HG03135 (cell line): ENCODE measurements at regions not wholly inside any gene's neighbourhood (a gene's known extent, or its start where the extent isn't known, plus 50 kb on each side); places are given as distances from the start of the nearest gene placed in this dataset.
"Not testable (repeated sequence)": the region's sequence is repeated elsewhere in the genome, so short reads cannot be mapped to it uniquely, and the experiment has no call there.

Experiments
- ATAC-seq: cut with Tn5 transposase; IDR thresholded peaks from one replicate; pipeline ENCODE4 v1.9.1; 2021; ENCODE audit warnings: mild to moderate bottlenecking, moderate library complexity; ENCODE audit not compliant: unreplicated experiment

DNA sequence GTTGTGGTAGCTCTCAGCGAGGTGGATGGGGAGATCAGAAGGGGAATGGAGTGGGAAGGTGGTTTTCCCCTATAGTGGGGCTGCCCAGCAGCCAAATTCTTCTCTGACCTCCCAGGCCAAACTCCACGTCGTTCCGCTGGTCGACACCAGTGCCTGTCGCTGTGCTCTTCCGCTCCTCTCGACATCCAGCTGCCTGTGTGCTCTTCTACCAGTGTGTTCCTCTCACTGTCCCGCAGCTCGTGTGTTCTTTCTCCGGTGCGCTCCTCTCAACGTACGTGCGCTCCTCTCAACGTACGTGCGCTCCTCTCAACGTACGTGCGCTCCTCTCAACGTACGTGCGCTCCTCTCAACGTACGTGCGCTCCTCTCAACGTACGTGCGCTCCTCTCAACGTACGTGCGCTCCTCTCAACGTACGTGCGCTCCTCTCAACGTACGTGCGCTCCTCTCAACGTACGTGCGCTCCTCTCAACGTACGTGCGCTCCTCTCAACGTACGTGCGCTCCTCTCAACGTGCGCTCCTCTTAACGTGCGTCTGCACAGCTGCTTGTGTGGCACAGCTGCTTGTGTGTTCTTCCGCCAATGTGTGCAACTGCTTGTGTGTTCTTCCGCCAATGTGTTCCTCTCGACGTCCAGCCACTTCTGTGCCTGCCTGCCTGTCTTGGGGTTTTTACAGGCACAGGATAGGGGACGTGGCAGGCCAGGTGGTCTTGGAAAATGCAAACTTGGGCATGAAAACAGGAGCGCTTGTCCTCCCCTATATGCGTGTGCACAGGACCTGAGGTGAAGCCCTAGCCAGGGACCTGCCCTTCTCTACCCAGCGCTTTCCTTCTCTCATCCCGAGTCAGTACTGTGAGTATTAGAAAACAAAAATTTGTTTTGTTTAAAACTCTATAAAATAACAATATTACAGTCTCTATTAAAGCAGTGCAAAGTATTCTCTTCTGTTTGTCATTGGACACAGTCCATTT, 991.1 kb downstream of the GBE1 start:
- no peak for ATAC-seq

DNA sequence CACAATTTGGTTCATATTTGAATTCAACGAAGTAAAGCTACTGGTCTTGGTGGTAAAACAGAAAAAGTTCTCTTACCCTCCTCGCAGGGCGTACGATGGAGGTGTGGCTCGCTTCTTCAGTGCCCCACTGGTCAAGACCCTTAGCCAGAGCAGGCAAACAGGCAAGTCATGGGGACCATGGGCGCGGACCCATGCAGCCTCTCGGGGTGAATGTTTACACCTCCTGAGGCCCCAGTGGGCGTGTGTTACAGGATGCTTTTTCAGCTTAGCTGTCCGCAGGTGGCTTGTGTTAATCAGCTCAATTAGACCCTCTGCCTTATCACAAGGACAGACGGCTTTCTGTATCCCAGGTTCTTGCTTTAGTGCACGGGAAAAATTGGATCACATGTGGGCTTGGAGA, 991.8 kb downstream of the GBE1 start:
- no peak for ATAC-seq

DNA sequence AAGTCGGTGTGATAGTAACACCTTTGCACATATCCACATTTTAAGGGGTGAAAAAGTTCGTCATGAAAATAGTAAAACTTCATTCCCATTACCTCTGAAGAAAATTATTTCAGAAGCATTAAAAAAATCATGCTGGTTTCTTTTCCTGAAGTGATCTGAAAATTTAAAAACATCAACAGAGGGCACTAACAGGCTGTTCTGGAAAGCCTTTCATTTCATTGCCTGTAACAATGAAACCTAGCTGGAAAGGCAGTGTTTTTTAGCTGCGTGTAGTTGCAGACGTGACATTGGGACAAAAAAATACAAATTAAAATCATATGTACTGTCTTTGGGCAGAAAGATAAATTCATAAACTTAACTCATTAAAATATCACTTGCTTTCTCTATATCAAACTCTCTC, 993.8 kb downstream of the GBE1 start:
- no peak for ATAC-seq

DNA sequence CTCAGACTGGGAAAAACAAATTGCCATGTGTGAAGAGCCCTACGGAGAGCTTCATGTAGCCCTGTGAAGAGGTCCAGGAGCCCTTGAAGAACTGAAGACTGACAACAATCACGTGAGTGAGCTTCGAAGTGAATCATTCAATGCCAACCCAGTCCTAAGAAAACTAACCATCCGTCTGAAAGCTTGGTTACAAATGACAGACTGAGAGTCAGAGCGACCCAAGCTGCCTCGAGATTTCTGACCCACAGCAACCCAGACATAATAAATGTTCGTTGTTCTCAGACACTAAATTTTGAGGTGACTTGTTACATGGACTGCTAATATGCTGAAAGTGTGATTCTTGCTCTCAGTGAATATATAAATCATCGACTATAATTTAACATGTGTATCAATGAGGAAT, 987.2 kb upstream of the ROBO1 start:
- no peak for ATAC-seq

DNA sequence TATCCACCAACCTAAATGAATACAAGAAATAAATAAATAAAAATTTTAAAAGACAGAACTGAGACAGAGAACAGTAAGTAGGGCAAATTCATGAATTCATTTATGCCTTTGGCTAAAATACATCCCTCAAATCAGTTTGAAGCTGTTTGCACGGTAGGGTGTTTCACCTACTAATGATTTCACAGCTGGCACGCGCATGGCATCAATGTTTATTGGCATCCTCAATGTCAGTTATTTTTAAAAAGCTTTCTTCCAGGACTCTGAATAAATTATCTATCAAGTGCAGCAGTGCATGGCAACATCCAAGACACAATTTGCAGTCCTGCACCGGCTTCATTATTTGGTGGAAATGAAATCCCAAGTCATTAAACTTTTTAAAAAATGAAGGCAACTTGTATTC, 985.2 kb upstream of the ROBO1 start:
- no peak for ATAC-seq

DNA sequence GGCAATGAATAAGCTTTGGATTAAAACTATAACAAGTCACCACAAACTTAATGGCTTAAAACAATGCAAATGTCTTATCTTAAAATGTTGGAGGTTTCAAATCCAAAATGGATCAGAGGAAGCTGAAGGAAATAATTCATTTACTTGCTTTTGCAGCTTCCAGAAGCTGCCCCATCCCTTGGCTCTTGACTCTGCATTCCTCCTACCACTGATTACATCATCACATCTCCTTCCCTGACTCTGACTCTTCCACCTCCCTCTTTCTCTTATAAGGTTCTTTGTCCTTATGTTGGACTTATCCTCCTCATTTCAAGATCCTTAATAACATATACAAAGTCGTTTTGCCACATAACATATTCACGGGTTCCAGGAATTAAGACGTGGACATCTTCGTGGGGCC, 982.8 kb upstream of the ROBO1 start:
- ATAC-seq: no peak

DNA sequence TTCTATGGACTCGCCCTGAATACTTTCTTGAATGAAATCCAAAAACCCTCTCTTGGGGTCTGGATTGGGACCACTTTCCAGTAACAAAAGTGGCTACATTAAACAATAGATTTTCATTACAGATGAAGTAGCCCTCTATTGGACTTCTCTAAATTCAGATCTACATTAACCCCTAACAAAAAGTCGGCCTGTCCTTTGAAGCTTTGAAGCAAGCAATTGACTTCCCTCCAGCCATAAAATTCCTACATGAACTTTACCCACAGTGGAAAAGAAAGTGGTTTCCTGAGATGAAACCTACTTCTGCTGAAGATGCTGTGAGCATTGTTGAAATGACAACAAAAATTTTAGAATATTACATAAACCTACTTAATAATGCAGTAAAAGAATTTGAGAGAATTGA, 967.1 kb upstream of the ROBO1 start:
- ATAC-seq: no peak

DNA sequence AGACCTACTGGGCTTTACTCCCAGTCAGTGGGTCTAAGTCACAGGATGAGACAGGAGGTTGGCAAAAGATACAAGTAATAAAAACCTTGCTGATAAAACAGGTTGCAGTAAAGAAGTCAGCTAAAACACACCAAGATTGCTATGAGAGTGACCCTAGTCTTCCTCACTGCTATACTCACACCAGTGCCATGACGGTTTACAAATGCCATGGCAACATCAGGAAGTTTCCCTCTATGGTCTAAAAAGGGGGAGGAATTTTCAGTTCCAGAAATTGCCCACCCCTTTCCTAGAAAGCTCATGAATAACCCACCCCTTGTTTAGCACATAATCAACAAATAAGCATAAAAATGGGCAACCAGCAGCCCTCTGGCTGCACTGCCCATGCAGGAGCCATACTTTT, 966.7 kb upstream of the ROBO1 start:
- no peak for ATAC-seq

DNA sequence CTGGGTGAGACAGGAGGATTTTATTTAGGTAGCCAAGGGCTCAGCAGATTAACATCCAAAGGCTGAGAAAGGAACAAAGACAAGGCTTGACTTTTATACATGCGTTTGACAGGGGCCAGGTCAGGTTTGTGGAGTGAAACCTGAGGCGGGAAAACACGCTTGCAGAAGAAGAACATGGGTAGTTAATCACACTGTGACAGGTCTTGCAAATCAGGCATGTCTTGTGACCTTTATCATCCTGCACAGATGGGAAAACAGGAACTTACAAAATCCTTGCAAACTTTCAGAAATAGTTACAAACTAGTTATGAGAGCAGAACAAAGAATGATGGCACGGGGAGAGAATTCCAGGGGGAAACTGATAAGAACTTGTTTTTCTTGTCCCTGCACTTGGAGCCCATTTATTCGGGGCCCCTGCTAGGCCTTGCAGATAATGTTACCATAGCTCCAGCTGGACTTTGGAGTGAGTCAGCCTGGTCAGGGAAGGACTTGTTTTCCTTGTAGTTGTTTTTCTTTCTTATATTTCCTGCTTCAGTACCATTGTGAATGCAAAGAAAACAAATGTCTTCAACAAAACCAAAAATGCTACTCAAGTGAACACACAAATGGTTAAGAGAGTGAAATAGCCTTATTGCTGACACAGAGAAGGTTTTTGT, 965.9 kb upstream of the ROBO1 start:
- no peak for ATAC-seq

DNA sequence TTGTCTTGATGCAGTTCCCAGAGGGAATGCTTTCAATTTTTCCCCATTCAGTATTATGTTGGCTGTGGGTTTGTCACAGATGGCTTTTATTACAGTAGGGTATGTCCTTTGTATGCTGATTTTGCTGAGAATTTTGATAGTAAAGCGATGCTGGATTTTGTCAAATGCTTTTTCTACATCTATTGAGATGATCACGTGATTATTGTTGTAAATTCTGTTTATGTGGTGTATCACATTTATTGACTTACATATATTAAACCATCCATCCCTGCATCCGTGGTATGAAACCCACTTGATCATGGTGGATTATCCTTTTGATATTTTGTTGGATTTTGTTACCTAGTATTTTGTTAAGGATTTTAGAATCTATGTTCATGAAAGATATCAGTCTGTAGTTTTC, 959.8 kb upstream of the ROBO1 start:
- ATAC-seq: not testable (repeated sequence)

DNA sequence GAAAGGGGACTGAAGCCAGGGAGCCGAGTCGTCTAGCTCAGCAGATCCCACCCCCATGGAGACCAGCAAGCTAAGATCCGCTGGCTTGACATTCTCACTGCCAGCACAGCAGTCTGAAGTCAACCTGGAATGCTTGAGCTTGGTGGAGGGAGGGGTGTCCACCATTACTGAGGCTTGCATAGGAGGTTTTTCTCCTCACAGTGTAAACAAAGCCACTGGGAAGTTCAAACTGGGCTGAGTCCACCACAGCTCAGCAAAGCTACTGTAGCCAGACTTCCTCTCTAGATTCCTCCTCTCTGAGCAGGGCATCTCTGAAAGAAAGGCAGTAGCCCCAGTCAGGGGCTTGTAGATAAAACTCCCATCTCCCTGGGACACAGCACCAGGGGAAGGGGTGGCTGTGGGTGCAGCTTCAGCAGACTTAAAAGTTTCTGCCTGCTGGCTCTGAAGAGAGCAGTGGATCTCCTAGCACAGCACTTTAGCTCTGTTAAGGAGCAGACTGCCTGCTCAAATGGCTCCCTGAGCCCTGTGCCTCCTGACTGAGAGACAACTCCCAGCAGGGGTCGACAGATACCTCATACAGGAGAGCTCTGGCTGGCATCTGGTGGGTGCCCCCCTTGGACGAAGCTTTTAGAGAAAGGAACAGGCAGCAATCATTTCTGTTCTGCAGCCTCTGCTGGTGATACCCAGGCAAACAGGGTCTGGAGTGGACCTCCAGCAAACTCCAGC, 942.0 kb upstream of the ROBO1 start:
- not testable (repeated sequence) for ATAC-seq

DNA sequence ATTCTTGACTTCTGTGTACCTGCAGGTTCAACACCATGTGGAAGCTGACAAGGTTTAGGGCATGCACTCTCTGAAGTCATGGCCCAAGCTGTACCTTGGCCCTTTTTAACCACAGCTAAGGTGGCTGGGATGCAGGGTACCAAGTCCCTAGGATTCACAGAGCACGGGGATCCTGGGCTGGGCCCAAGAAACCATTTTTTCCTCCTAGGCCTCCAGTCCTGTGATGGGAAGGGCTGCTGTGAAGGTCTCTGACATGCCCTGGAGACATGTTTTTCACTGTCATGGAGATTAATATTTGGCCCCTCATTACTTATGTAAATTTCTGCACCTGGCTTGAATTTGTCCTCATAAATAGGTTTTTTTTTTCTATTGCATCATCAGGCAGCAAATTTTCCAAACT, 937.5 kb upstream of the ROBO1 start:
- ATAC-seq: no peak

DNA sequence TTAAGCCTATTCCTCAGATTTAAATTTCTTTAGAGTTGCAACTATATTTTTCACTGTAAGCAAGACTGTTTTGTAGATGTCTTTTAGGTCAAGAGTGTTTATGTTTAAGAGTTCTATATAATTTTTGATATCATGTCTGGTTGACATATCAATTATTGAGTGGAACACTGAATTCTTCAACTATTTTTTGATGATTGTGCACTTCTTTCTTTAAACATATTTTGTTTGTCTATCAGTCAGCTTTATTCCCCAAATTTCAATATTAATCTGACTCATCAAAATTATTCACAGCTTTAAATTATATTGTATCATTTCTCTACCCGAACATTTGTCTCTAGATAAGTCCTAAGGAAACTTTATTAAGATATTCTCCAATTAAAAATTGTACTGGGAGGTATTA, 933.6 kb upstream of the ROBO1 start:
- no peak for ATAC-seq

DNA sequence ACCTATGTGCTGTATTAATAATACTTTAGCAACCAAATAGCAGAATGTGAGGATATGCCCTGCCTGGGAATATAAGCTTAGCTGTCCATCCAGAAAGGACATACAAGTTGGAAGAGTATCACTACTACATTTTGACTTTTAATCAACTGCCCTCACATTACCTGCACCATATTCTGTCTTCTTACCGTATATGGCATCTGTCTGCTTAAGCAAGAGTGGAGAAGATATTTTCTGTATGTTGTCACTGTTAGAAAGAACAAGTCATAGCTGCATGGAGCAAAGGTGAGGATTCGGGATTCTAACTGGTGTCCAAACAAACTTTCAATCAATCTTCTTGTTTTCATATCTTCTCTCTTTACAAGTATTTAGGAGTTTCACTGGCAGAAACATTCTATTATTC, 929.5 kb upstream of the ROBO1 start:
- ATAC-seq: no peak

DNA sequence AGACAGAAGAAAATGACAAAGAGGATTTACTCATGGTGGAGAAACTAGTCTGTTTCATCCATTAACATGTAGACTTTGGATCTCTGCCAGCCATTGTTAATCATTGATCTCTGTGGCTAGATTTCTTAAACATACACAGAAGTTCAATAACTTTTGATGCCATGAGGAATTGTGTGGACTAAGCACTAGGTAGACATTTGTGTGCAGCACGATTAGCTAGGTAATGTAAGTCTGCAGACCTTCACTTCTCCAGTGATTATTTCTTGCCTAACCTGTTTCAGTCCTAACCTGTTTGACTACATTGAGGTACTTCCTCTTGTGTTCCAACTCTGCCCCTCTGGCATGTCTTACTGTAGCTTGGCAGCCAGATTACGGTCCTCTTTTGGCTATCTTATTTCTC, 928.5 kb upstream of the ROBO1 start:
- no peak for ATAC-seq

DNA sequence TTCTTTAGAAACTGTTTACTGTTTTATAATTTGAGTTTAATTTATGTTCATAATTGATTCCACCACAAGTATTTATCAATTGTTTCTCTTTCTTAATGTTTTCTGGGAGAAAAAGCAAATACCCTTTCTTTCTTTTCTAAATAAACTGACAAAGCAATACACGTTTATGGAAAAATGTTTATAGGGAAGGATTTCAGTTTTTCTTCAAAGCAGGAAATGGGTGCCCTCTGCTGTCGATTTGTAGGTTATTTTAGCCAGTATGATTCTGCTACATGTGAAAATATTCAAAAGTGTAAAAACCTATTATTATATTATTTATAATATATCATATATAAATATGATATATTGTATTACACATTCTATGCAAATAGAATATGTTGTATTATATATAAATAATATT, 921.0 kb upstream of the ROBO1 start:
- ATAC-seq: no peak

DNA sequence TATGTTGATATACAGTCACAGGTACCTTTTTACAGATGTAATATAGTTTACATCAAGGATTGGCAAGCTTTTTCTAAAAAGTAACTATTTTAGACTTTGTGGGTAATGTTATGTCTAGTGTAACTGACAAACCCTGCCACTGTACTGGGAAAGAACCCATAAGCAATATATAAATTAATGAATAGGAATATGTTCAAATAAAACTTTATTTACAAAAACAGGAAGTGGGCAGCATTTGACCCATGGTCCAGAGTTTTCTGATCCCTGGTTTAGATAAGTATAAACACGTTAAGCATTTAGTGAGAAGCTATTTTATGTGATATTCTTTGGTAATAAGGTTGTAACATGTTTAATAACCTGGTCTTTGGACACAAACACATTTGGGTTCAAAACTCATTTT, 915.2 kb upstream of the ROBO1 start:
- no peak for ATAC-seq

DNA sequence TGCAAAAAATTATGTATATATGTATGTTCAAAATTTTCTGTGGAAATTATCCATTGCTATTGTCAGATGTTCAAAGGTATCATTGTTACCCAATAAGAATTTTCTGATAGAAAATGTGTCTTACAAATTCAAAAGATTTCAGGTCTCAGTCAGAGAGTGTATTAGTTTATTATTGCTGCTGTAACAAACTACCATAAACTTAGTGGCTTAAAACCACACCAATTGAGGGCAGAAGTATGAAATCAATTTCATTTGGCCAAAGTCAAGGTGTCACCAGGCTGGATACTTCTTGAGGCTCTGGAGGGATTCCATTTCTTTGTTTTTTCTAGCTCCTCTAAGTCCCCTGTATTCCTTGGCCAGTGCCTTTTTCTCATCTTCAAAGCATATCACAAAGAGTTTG, 914.4 kb upstream of the ROBO1 start:
- ATAC-seq: no peak

DNA sequence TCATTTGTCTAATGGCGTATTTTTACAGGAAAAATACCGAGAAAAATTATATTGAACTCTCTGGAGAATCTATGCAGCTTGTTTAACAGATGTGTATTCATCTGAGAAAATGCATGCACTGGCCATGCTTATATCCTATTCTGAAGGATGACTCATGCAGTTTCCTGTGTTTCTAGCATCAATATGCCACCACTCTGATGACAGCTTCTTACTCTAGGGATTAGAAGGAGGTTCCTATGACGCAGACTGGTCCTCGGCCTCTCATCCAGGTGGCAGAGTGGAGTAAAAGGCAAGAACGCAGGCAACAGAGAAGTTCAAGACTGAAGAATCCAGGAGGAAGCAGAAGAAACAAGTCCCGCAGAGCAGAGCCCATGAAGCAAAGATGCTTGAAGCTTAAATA, 910.0 kb upstream of the ROBO1 start:
- ATAC-seq: no peak

DNA sequence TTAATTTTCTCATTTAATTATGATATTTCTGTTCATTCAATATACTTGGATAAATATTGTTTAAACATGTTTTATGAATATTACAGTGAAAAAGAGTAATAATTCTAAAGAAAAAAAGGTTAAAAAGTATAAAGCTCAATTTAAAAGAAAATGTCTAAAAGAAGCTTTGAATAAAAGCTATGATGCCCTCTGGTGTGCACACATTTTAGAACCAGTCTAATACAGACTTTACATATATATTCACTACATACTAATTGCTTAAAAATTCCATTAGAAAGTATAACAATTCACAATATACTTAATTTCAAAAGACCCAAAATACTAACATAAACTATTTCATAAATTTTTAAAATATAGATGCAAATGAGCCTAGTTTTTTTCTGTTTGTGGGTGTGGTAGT, 909.1 kb upstream of the ROBO1 start:
- no peak for ATAC-seq

DNA sequence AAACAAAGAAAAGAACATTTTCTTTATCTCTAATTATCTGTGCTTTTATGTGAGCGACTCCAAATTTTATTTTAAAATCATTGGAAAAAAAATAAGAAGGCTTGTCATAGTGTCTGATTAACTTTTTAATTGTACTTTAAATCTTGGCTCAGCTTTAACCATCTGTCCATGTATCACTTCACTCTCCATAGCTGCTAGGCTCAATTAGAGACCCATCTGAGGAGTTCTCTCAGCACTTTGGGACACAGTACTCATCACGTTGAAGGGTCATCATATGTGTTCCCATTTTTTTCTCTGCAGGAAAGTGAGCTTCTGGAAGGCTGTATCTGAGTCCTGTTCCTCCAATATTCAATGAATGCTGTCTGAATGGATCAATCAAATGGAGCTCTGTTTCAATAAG, 908.5 kb upstream of the ROBO1 start:
- no peak for ATAC-seq

DNA sequence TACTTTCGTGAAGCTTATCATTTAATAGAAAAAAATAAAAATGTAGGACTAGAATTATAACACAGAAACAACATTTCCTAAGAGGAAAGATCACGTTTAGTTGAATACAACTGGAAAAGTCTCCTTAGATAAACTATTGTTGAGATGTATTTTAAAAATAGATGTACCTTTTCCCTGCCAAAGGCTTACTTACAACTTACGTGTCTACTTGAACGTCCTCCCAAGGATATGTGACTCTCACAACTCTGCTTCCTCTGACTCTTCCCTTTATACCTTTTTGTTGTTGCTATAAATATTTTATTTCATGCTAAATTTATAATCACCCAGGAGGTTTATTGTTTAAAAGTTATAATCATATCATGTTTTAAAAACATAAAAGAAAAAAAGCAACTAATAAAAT, 908.0 kb upstream of the ROBO1 start:
- ATAC-seq: no peak
